GM18508 (cell line): ENCODE measurements at regions not wholly inside any gene's neighbourhood (a gene's known extent, or its start where the extent isn't known, plus 50 kb on each side); places are given as distances from the start of the nearest gene placed in this dataset.

Experiments used
- ATAC-seq: cut with Tn5 transposase; IDR thresholded peaks from one replicate; pipeline ENCODE4 v1.9.1; 2021; ENCODE audit warnings: moderate number of reproducible peaks; ENCODE audit not compliant: insufficient read depth, unreplicated experiment

- ATAC-seq, result no peak
These were observed 512.8 kb upstream of the TENM4 start for GRCh38 chr11:79953629-79954028.

DNA sequence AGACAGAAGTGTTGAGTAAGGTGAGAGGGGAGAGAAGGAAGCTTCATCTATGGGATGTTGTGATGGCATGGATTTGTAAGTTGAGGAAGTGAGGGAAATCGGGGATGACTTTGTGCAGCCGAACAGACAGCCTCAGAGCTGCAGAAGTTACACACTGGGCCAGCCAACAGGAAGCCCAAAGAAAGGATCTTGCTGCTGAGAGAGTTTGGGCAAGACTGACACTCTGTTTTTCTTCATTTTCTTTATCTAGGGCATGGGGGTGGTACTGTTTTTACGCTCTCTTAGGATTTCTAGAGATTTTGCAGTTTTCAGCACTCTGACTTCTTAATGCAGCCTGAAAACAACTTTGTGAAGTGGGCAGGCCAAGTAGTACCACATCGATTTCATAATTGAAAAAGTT is 509.9 kb upstream of the TENM4 start:
- no peak for ATAC-seq

DNA sequence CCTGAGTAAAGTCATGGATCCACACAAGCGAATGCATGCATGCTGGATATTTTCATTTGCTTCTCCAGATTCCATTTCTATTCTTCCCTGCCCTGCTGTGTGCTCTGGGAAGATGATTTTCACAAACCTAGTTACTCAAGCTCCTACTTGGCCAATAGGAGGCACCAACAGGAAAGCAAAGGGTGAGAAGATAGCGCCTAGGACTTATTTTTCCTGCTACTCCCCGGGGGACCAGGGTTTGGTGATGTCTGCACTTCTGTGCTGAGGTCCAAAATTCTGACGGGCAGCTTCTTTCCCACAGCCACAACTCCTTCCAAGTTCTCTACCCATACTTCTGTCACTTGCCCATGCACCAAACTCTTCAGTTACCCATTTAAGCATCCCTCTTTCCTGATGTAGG is 509.3 kb upstream of the TENM4 start:
- ATAC-seq, result no peak

DNA sequence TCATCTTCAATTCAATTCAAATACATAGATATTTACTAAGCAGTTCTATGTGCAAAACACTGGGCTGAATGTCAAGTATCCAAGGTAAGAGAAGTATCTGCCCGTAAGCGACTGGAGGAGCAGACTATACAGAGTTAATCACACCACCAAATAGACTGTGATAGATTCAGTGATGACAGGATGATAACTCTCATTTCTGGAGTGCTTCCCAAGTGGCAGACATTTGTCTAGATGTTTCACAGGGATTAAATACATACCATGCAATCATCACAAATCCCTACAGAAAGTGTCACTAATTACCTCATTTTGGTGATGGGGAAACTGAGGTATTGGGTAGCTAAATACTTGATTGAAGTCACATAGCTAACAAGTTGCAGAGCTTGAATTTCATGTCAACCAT is 508.7 kb upstream of the TENM4 start:
- ATAC-seq, result no peak

DNA sequence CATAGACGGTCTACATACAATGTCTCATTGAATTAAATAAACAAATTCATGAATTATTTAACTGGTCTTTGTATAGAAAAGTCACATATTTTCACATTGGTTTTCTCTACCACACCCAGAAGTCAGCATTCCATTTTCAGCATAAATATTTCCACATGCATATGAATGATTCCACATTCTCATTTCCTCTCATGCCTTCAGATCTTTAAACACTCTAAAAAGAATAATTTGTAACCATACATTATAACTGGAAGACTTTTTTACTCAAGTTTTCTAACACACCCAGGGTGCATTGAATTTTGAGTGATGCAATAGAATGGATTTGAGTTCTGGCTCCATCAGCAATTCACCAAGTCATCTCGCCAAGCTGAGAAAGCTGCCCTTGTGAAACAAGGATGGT is 501.8 kb upstream of the TENM4 start:
- ATAC-seq, result no peak

- no peak for ATAC-seq
These were observed 501.3 kb upstream of the TENM4 start for GRCh38 chr11:79942090-79942489.

DNA sequence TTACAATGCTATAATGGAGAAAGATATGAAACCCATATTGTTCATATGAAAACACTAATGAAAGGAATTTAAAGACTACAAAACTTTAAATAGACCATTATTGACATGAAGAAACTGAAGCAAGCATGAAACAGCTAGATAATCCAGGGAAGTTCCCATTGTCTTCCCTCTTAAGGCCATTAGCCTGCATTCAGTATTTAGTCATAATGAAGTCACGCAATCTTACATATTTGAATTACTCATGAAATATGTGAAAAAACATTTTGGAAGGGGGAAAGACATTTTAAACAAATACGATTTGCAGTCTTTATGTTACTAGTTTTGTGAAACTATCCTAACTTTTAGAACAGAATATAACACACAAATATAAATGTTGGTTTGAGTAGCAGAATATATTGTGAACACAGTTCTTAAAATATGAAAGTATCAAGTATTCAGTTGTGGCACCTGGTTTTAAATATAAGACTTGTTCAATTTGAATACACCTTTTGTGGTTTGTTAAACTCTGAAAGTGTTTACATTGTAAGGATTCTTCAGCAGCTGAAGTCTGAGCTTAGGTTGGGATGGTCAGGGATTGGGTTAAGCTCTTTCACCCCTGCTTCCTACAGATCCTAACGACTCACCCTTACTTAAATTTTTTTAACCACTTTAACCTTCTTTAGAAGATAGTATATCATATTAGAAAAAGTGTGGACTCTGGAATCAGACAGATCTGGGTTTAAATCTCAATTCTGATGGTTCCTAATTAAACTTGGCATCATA is 500.3 kb upstream of the TENM4 start:
- no peak for ATAC-seq

DNA sequence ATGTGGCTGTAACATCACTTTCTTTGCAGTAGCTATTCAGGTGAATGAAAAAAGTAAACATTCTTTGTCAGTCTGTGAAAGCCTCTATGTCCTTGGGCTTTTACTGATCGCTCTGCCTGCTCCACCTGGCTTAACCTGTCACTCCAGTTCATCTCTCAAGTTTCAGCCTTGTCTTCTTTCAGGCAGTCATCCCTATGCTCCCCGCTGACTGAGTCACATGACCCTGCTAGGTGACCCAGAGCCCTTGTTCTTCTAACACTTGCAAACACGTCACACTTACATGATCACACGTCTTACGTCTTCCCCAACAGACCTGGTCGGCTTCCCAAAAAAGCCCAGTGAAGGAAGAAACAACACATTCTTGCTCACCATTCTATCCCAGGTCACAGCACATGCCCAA is 499.3 kb upstream of the TENM4 start:
- no peak for ATAC-seq

- no peak for ATAC-seq
These were observed 498.3 kb upstream of the TENM4 start for GRCh38 chr11:79939111-79939510.

DNA sequence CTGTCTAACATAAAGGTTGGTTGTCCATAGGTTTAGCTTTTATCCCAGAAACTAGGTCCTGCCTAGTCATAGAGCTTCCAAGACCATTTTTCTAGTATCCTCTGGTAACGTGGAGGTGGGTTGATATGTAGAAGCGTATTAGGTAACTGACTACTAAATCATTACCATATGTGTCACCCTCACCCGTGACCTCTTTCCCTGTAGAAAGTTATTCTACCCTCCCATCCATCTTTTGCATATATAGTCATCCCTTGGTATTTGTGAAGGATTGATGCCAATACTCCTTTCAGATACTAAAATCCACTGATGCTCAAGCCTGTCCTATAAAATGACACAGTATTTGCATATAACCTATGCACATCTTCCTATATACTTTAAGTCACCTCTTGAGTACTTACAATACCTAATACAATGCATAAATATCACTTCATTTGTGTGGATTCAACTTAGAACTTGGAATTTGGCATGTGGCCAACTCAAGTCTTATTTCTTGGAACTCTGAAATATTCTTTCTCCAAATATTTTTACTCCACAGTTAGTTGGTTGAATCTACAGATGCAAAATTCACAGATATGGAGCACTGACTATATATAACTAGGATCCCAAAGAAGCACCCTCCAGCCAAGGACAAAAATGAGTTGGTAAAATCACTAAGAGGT is 497.0 kb upstream of the TENM4 start:
- no peak for ATAC-seq

- no peak for ATAC-seq
These were observed 491.8 kb upstream of the TENM4 start for GRCh38 chr11:79932612-79933011.

- no peak for ATAC-seq
These were observed 490.9 kb upstream of the TENM4 start for GRCh38 chr11:79931692-79932091.

GRCh38 chr11:79926707-79927106 is 485.9 kb upstream of the TENM4 start:
- no peak for ATAC-seq

DNA sequence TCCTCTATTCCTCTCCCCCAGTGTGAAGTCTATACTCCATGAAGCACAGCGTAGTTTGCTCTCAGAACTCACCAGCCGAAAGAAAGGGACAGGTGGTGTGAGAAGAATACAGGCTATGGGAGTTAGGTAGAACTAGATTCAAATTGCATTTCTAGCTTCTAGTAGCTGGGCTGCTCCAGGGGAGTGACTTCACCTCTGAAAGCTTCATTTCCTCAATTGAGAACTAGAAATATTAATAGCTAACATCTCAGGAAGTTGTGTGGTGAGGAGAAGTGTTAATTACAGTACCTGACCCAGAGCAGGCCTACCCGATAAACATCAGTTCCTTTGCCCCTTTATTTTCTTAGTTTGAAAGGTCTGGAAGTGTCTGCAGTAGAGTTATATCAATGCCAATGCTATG is 484.7 kb upstream of the TENM4 start:
- ATAC-seq, result peak; percentile 100

GRCh38 chr11:79922641-79923040 is 481.8 kb upstream of the TENM4 start:
- ATAC-seq, result no peak

DNA sequence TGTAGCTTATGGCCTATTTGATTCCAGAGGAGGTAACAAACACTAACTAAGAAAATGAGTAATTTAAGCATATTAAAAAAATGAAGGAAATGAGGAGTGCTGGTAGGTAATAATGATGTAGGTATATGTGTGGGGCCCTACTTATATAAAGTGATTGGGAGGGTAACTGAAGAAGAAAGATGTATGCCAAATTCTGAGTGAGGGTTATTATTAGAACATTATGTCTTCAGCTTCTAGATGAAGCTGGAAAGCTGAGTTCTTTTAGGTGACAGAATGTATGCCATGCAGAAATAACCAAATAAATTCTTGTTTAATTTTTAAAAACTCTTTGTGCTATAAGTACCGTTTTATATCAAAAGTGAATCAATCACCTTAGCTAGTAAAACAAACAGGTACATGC is 479.6 kb upstream of the TENM4 start:
- ATAC-seq, result no peak

DNA sequence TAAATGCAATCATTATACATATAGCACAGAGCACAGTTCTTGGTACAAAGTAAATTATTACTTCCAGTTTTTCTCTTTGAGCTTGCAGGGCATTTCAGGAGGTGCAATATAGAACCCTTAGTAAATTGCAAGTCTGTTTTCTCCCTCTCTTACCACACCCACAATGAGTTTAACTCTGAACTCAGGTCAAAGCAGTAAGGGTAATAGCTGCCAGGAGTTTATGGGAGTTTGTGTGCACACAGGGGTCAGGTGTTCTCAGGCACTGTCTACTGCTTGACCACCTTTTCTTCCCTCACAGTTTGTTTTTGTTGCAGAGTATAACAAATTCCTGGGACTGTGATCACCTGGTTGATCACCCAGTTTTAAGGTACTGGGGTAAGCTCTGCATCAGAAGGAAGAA is 478.5 kb upstream of the TENM4 start:
- no peak for ATAC-seq

DNA sequence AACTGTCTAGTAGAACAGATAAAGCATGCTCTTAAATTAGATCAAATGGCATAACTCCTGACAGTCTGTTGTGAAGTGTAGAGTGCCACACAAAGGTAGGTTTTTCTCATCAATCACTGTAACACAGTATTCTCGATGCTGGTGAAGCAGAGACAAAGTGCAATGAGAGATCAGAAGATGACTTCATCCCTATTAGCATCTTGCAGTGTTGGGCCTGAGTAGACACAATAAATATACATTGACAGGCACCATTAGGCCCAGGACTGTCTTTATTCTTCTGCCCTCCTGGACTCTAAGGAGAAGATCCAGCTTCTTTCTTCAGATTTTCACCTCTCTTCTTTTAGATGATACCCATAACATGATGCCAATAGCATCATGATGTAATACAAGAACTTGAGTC is 478.0 kb upstream of the TENM4 start:
- no peak for ATAC-seq

DNA sequence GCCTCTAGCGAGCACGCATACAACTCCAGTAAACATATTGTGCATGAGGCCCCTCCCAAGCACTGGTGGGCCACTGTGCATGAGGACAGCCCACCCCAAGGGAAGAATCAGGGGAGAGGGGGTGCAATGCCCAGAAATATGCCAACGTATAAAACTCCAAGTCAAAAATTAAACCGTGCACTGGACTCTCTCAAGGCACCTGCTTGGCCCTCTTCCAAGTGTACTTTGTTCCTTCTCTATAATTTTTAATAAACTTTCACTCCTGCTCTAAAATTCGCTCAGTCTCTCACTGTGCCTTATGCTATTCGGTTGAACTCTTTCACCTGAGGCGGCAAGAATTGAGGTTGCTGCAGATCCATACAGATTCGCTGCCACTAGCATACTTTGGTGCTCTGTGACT is 465.3 kb upstream of the TENM4 start:
- no peak for ATAC-seq

- no peak for ATAC-seq
These were observed 461.7 kb upstream of the TENM4 start for GRCh38 chr11:79902493-79902892.

DNA sequence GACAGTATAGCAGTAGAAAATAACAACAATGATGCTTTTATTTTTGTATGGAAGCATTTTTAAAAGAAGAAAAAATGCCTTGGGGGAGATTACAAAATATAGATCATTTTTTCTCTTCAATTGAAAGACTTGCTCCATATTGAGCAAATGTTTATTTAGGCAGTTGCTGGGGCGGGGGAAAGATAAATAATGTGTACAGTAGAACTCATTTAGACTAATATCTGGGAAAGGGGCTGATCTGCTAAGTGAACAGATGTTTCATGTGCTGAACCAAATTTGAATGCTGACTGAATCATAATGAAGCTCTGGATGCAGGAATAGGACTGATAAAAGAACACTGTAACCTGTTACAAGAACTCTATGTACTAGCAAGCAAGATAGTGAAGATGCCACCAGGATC is 457.1 kb upstream of the TENM4 start:
- ATAC-seq, result no peak

DNA sequence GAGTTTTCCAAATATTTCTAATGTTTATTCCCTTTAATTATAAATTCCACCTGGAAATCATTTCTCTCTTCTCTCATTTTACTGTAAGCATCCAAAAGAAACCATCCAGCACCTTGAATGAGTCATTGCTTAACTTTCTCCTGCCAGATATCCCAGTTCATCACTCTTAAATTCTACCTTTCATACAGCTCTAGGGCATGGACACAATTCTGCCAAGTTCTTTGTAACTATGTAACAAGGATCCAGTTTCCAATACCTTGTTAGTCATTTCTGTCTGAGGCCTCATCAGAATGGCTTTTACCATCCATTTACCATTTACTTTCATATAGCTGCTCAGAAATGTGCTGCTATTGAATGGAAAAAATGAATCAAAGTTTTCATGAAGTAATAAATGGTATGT is 455.4 kb upstream of the TENM4 start:
- no peak for ATAC-seq
